Stimulated activated naive B cell treated with anti-CD40 and anti-IgM and Interleukin-4, amounts not matched to agents 10 μg/mL and 1 μg/mL and 100 μg/mL, for 72 hours (primary cell): ENCODE measurements at regions not wholly inside any gene's neighbourhood (a gene's known extent, or its start where the extent isn't known, plus 50 kb on each side); places are given as distances from the start of the nearest gene placed in this dataset.

Experiments
- ATAC-seq, 2 donors: fragments of 150-1000 bp; cut with Tn5 transposase; replicated peaks; 2 replicates each; pipeline ENCODE4 v1.10.0; 2021; ENCODE audit warnings: moderate library complexity in 1 of 2
- DNase-seq: peaks from one replicate; pipeline ENCODE4 v3.0.0; 2021
- H3K27ac Mint-ChIP-seq: one replicate; pipeline ENCODE4 v1.8.0; 2022; ENCODE audit warnings: mild to moderate bottlenecking, mixed read lengths
- H3K27me3 Mint-ChIP-seq, 2 donors: one replicate each; pipeline ENCODE4 v1.8.0; 2022; ENCODE audit warnings: mixed read lengths in 2 of 2
- H3K36me3 Mint-ChIP-seq, 2 donors: one replicate each; pipeline ENCODE4 v1.8.0; 2022; ENCODE audit warnings: mixed read lengths in 2 of 2, mild to moderate bottlenecking in 1 of 2
- H3K4me1 Mint-ChIP-seq, 2 donors: one replicate each; pipeline ENCODE4 v1.8.0; 2022; ENCODE audit warnings: mixed read lengths in 2 of 2, mild to moderate bottlenecking in 1 of 2
- H3K4me3 Mint-ChIP-seq, 2 donors: one replicate each; pipeline ENCODE4 v1.8.0; 2022; ENCODE audit warnings: mild to moderate bottlenecking in 2 of 2, mixed read lengths in 2 of 2, moderate library complexity in 1 of 2
- H3K9me3 Mint-ChIP-seq, 2 donors: one replicate each; pipeline ENCODE4 v1.8.0; 2022; ENCODE audit warnings: mixed read lengths in 2 of 2, mild to moderate bottlenecking in 1 of 2

DNA sequence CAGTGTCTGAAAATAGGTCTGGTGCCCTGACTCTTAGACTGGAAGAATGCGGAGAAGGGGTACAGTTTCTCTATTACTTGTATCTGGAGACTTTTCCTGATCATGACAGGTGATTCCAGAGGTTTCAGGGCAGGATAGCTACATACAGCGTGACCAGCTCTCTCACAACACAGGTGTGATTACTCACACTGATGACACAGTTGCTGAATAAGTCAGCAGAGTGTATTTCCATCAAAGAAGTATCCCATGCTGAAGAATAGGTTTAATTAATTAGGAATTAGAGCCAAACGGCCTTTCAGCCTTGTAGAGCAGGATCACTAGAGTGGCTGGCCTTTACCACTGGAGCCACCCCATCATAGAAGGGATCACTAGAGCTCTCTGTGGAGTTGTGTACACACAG, 298.6 kb downstream of the LMX1A start:
- Mint-ChIP-seq H3K36me3 (no peaks in the 10 kb centered on the region), H3K9me3 (no peaks in the 10 kb centered on the region), H3K4me1 (no peaks in the 10 kb centered on the region), H3K27me3 (peaks cover 9 to 20% of the 10 kb centered on the region in 2 donors), H3K4me3 (no peak overlapping the region), H3K27ac (no peak overlapping the region)
- ATAC-seq (no peak), DNase-seq (no peak)

DNA sequence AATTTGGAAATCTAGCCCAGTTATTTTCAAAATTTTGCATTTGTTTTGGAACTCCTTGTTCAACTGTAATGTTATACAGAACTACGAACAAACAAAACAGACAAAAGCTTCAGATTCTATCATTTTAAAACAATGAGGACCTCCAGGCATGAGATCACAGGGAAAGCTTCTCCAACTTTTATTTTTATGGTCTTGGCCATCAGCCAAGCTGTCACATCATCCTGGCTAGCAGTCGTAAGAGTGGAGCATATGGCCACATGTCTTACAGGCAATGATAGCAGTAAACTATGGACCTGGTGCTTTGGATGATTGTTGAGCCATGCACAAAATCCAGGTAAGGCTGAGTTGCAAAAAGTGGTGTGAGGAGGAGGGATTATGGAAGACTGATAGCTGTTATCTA, 299.6 kb downstream of the LMX1A start:
- Mint-ChIP-seq H3K36me3 (no peaks in the 10 kb centered on the region), H3K27me3 (peaks cover 9 to 21% of the 10 kb centered on the region in 2 donors), H3K27ac (no peak overlapping the region), H3K4me1 (no peaks in the 10 kb centered on the region), H3K4me3 (no peak overlapping the region), H3K9me3 (no peaks in the 10 kb centered on the region)
- DNase-seq (no peak), ATAC-seq (no peak)

DNA sequence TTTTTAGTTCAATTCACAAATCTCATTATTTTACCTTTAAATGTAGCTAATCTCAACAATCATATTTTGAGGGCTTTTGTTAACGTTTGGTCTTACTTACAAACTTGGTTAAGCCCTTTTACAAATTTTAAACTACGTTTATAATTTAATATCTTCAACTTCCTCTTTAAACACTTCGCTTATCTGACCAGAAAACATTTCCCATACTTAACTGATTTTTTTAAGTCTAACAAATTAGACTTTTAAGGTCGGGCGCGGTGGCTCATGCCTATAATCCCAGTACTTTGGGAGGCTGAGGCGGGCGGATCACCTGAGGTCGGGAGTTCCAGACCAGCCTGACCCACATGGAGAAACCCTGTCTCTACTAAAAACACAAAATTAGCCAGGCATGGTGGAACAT, 300.9 kb downstream of the LMX1A start:
- DNase-seq (no peak), ATAC-seq (no peak)
- Mint-ChIP-seq H3K9me3 (no peaks in the 10 kb centered on the region), H3K27me3 (peaks cover 10 to 17% of the 10 kb centered on the region in 2 donors), H3K27ac (no peak overlapping the region), H3K4me3 (no peak overlapping the region), H3K4me1 (no peaks in the 10 kb centered on the region), H3K36me3 (no peaks in the 10 kb centered on the region)

DNA sequence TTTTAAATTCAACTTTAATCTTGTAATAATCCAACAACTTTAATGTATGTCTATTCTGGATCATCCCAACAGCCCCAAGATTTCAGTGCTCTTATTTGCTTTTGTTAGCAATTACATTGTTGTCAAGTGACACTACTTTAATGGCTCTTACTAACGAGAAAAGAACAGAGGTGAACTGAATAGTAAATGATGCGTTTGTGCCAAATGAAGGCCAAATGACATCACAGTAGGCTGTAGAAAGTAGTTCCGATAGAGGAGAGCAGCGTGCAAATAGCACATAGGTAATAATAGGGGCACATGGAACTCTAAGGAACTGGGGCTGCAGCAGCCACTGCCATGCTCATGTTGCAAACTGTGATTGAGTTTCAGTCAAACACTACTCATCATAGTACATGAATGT, 301.9 kb downstream of the LMX1A start:
- Mint-ChIP-seq H3K4me1 (no peaks in the 10 kb centered on the region), H3K36me3 (no peaks in the 10 kb centered on the region), H3K9me3 (no peaks in the 10 kb centered on the region), H3K27me3 (peaks cover 19 to 25% of the 10 kb centered on the region in 2 donors), H3K27ac (no peak overlapping the region), H3K4me3 (no peak overlapping the region)
- no peak for DNase-seq
- ATAC-seq: no peak

DNA sequence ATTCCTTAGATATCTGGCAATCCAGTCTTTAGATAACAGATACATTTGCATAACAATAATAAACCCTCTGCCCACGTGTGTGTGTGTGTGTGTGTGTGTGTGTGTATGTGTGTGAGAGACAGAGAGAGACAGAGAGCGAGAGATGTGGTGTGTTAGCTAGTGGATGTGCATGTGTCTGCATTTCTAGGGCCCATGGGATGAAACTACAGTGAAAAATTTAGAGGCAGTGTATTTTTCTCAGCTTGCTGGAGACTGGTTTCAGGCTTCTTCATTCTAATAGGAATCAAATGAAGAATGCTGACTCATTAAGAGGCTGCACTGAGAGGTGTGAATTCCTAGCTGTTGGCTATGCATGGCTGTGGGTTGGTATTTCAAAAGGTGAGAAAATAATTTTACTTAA, 303.2 kb downstream of the LMX1A start:
- DNase-seq: no peak
- Mint-ChIP-seq H3K36me3 (no peaks in the 10 kb centered on the region), H3K4me1 (no peaks in the 10 kb centered on the region), H3K27ac (no peak overlapping the region), H3K9me3 (no peaks in the 10 kb centered on the region), H3K27me3 (peaks cover 28 to 31% of the 10 kb centered on the region in 2 donors), H3K4me3 (no peak overlapping the region)
- ATAC-seq: no peak

DNA sequence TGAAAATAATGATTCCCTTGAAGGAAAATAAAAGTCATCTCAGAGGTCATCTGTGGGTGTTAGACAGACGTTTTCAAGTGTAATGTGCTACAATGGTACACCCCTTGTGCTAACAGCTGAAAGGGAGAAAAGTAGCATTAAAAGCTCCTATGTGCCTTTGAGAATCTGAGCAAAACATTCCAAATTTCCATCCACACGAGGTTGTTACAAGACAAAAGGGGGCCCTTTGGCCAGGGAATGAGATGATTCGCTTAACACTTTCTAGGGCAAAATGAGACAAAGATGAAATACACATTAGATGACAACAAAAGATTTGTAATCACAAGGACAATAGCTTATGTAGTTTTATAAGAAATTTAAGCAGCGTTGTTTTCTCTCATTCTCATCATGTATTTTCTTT, 303.6 kb downstream of the LMX1A start:
- no peak overlapping the region for H3K27ac Mint-ChIP-seq
- peaks cover 32 to 35% of the 10 kb centered on the region in 2 donors for H3K27me3 Mint-ChIP-seq
- ATAC-seq (no peak), DNase-seq (no peak)
- H3K36me3 Mint-ChIP-seq: no peaks in the 10 kb centered on the region
- H3K9me3 Mint-ChIP-seq: no peaks in the 10 kb centered on the region
- H3K4me1 Mint-ChIP-seq: no peaks in the 10 kb centered on the region
- no peak overlapping the region for H3K4me3 Mint-ChIP-seq

DNA sequence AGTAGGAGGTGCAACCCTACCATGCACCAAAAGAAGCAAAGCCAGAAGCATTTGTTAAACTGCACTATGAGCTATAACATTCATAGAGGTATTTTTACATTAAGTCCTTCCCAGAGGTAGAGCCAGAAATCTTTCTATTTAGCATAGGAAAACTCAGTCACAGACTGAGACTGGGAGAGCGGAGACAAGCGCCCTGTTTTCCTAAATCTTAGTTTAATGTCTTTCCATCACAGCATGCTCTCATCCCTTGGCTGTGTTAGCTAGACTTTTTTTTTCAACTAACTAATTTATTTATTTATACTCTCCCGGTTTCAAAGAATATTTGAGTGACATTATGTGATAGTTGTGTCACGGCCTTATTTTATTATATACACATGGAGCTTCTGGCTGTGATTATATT, 304.1 kb downstream of the LMX1A start:
- H3K9me3 Mint-ChIP-seq: no peaks in the 10 kb centered on the region
- H3K27ac Mint-ChIP-seq: no peak overlapping the region
- DNase-seq: no peak
- no peaks in the 10 kb centered on the region for H3K4me1 Mint-ChIP-seq
- no peak overlapping the region for H3K4me3 Mint-ChIP-seq
- ATAC-seq: no peak
- no peaks in the 10 kb centered on the region for H3K36me3 Mint-ChIP-seq
- peaks cover 34 to 39% of the 10 kb centered on the region in 2 donors for H3K27me3 Mint-ChIP-seq

DNA sequence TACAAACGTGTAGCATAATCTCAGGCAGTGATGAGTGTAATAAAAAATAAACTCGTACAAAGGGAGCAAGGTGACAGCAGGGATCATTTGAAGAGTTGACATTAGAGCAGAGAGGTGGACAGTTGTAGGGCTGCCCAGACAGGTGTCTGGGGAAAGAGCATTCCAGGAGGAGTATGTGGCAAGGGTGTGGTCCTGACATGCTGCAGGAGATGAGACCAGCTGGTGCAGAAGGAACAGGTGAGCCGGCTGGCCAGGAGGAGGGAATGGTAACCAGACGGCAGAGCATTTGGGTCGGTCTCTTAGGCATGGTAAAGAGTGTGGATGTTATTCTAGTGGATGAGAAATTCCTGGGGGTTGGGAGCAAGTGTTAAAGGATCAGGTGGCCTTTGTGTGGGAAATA, 306.3 kb downstream of the LMX1A start:
- ATAC-seq: no peak
- Mint-ChIP-seq H3K27me3 (peaks cover 25 to 30% of the 10 kb centered on the region in 2 donors), H3K27ac (no peak overlapping the region)

DNA sequence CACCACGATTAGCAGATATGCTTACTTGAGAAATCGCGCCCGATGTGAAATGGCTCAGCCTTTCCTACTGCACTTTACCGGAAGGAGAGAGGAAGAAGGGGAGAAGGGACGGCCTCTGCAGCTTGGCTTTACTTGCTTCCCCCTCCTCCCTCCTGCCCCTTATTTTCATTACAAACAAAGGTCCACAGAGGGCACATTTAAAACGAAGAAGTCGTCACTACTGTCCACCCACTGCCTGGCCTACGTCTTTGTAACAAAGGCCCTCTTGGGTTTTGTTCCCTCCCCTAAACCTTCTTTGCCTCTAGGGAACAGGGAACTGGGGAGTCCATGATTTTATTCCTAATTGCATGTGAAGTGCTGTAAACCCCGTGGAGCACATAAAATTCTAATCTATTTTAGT, 308.5 kb downstream of the LMX1A start:
- no peak for DNase-seq
- Mint-ChIP-seq H3K27me3 (peaks cover 21 to 30% of the 10 kb centered on the region in 2 donors), H3K4me1 (no peaks in the 10 kb centered on the region), H3K27ac (no peak overlapping the region), H3K4me3 (no peak overlapping the region), H3K9me3 (no peaks in the 10 kb centered on the region), H3K36me3 (no peaks in the 10 kb centered on the region)
- ATAC-seq: no peak

More for the DNA sequence above, 306.3 kb downstream of the LMX1A start:
- no peak overlapping the region for H3K4me3 Mint-ChIP-seq
- no peak for DNase-seq
- H3K36me3 Mint-ChIP-seq: no peaks in the 10 kb centered on the region
- no peaks in the 10 kb centered on the region for H3K4me1 Mint-ChIP-seq
- no peaks in the 10 kb centered on the region for H3K9me3 Mint-ChIP-seq

DNA sequence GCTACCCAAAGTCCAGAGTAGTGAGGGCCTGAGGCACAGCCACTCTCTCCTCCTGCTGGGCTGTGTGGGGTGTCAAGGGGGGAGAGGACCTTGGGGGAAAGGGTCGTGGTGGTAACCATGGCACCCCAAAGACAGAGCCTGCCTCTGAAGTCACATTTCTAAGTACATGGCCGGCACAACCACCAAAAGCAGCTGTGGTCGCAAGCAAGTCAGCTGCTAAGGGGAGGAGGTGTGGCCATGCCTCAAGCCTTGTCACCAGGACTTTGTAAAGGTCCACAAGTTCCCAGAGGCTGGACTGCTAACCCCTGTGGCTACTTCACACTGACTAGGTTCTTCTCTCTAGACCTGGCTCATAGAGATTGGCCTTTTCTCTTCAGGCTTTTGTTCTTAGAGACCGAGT, 310.6 kb downstream of the LMX1A start:
- Mint-ChIP-seq H3K27me3 (peaks cover 20 to 30% of the 10 kb centered on the region in 2 donors), H3K36me3 (no peaks in the 10 kb centered on the region), H3K9me3 (no peaks in the 10 kb centered on the region), H3K4me3 (no peak overlapping the region), H3K27ac (no peak overlapping the region), H3K4me1 (no peaks in the 10 kb centered on the region)
- ATAC-seq (no peak), DNase-seq (no peak)

DNA sequence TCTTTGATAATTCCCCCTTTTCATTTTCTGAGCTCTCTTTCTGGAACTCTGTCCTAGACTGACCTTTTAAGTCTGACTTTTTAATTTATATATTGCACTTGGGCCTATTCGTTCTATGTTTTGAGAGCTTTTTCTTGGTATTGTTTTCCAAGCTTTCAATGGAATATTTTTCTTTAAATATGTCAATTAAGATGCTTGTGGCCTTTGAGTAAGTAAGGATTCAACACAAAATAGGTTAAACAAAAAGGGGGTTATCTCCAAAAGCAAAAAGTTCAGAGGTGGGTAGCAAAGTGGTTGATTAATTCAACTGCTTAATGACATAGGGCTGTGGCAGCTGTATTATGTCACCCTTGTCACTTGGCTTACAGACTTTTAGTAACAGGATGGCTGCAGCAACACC, 315.9 kb downstream of the LMX1A start:
- Mint-ChIP-seq H3K9me3 (no peaks in the 10 kb centered on the region), H3K27ac (no peak overlapping the region), H3K27me3 (no peaks in the 10 kb centered on the region), H3K4me1 (no peaks in the 10 kb centered on the region), H3K36me3 (no peaks in the 10 kb centered on the region), H3K4me3 (no peak overlapping the region)
- no peak for DNase-seq
- no peak for ATAC-seq

DNA sequence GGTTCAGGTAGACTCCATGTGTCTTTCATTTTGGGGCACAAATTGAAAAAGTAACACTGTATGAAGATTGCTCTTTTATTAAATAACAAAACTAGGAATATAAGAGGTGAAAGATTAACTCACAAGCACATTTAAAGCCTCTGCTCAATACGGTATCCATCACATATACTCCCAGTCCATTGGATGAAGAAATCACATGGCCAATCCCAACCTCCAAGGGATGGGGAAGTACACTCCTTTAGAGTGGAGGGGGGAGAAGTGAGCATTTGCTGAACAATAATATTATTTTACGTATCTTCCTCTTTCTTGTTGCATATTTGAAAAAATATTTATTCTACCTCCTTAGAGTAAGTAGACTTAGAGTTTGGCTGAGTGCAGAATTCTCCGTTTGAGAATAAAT, 316.5 kb downstream of the LMX1A start:
- Mint-ChIP-seq H3K9me3 (no peaks in the 10 kb centered on the region), H3K27me3 (no peaks in the 10 kb centered on the region), H3K4me3 (no peak overlapping the region), H3K36me3 (no peaks in the 10 kb centered on the region), H3K27ac (no peak overlapping the region), H3K4me1 (no peaks in the 10 kb centered on the region)
- DNase-seq (no peak), ATAC-seq (no peak)

DNA sequence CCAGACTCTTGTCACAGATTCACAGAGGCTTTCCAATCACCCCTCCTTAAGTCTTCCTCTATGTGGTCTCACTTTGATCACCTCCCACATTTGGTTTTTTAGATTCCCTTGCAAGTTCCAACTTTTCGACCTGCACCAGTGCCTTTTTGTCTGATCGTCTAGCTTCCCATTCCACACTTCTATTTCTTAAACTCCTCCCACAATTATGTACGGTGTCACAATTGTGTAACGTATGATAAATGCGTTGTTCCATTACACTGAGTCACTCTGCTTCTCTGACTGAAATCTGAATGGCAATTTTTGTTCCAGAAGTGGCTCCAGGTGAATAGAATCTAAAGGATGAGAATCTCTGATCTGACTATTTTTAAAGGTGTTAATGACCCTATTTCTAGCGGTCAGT, 320.1 kb downstream of the LMX1A start:
- no peaks in the 10 kb centered on the region for H3K4me1 Mint-ChIP-seq
- DNase-seq (no peak), ATAC-seq (no peak)
- H3K4me3 Mint-ChIP-seq: no peak overlapping the region
- no peaks in the 10 kb centered on the region for H3K27me3 Mint-ChIP-seq
- H3K9me3 Mint-ChIP-seq: peaks cover 0 to 2% of the 10 kb centered on the region in 2 donors
- no peak overlapping the region for H3K27ac Mint-ChIP-seq
- H3K36me3 Mint-ChIP-seq: no peaks in the 10 kb centered on the region

DNA sequence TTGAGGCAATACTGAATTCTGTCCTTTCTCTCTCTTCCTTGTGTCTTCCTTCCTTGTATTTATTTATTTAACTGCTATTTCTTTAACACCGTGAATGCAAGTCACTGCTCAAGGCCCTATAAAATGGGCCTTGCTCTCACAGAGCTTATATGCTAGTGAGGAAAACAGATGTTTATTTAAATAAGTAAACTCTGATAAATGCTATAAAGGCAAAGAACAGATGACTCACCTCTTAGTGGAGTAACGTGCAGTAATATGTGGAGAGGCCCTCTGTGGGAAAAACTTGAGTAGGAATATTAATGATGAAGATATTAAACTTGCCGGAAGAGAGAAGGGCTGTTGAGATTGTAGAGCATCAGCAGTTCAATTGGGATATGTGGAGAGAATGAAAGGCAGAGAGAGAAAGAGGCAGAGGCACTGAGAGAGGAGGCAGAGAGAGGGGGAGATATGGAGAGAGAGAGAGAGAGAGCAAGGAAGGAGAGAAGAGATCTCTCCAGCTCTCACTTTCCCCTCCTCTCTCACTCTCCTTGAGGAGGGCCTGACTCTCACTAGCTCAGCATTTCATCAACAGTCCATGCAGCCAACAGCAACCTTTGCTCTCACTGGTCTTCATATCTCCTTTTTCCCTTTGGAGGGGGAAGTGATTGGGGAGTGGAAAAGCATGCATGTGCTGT, 322.2 kb downstream of the LMX1A start:
- no peak for DNase-seq
- H3K27ac Mint-ChIP-seq: no peak overlapping the region
- no peaks in the 10 kb centered on the region for H3K36me3 Mint-ChIP-seq

DNA sequence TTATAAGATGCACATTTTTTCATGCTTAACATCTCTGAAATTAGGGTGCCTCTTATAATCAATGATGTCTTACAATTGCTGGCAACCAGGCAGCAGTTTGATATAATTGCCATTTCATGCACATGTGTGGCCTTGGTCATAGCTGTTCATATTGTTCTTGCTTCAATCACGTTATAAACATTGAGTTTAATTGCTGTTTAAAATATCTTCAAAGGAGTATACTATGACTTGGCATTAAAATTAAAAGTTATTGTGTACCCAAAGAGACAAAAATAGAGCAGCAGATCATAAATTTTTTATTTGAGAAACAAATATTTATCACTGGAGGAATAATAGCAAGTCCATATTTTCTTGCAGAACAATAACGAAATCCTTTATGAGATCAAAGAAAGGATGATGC, 325.5 kb downstream of the LMX1A start:
- no peak for ATAC-seq

More for the DNA sequence above, 322.2 kb downstream of the LMX1A start:
- ATAC-seq: no peak
- Mint-ChIP-seq H3K27me3 (no peaks in the 10 kb centered on the region), H3K9me3 (peaks cover 0 to 2% of the 10 kb centered on the region in 2 donors), H3K4me1 (no peaks in the 10 kb centered on the region), H3K4me3 (no peak overlapping the region)

DNA sequence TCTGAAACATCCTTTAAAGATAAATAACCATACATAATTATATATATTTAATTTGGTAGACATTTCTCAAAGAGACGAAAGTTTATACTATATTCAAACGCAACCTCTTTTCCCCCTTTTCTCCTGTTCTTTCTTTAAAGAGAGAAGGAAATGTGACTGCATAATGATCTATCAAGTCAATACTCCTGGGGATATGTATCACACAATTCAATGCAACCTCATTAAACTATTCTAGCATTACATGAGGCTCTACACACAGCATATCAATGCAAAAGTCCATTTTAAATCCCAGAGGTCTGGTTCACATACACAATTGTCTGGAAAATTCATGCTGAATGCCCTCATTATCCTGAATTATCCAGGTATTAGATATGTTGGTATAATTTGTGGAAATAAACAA, 330.7 kb downstream of the LMX1A start:
- ATAC-seq (no peak), DNase-seq (no peak)
- Mint-ChIP-seq H3K27ac (no peak overlapping the region), H3K4me3 (no peak overlapping the region), H3K27me3 (no peaks in the 10 kb centered on the region), H3K9me3 (peaks cover 4 to 6% of the 10 kb centered on the region in 2 donors), H3K4me1 (no peaks in the 10 kb centered on the region), H3K36me3 (no peaks in the 10 kb centered on the region)

More for the DNA sequence above, 325.5 kb downstream of the LMX1A start:
- DNase-seq: no peak
- no peak overlapping the region for H3K4me3 Mint-ChIP-seq
- H3K4me1 Mint-ChIP-seq: no peaks in the 10 kb centered on the region
- peaks cover 0 to 6% of the 10 kb centered on the region in 2 donors for H3K9me3 Mint-ChIP-seq
- H3K36me3 Mint-ChIP-seq: no peaks in the 10 kb centered on the region
- H3K27ac Mint-ChIP-seq: no peak overlapping the region
- no peaks in the 10 kb centered on the region for H3K27me3 Mint-ChIP-seq
